Retina (tissue), 1 donor: ENCODE measurements at regions not wholly inside any gene's neighbourhood (a gene's known extent, or its start where the extent isn't known, plus 50 kb on each side); places are given as distances from the start of the nearest gene placed in this dataset.

Experiments
- DNase-seq: peaks from one replicate; pipeline ENCODE4 v3.0.0-alpha.2; 2016

DNA sequence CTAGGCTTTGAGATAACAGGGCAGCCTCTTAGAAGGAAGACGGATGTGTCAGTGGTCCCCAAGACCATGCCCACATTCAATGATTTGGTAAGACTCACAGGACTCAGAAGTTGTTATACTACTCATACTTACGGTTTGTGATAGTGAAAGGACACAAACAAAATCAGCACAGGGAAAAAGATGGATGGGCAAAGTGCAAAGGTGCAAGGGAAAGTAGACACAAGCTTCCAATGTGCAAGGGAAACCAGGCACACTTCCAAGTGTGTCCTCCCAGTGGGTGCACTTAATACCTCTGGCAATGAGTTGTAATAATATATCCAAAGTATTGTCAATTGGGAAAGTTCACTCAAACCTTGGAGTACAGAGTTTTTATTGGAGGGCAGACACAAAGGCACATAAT is 53.8 kb upstream of the VCX start:
- DNase-seq = no peak

DNA sequence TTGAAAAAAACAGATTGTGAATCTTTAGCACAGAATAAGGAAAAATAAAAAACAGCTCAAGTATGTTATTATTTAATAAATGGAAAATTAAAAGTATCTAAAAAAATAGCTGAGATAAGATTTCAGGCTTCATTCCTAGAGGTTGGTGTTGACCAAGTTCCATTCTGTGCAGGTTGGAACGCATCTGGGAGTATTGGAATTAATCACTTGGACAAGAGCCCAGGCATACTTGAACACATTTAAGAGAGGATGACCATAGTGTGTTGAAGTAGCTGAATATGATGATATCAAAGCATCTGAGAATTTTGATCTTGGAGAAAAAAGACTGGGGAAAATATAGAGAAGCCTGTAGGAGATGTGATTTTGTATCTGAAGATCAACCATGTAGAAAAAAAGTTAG is 54.6 kb upstream of the VCX start:
- DNase-seq = no peak

DNA sequence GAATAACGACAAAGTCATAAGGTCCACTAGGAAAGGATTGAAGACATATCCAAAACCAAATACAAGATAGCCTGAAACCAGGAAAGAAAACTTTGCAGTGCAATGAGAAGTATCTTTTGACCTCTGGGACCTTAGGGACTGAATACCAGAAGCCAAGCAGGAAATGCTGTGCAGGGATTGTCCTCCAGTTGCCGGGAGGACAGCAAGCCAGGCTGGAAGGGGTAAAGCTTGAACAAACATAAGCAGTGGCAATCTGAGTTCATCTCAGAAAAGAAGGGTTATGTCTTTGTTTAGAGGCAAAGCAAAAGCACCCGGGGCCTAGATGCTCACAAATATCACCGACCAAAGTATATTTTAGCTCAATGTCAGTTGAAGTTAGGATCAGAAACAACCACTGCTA is 55.3 kb upstream of the VCX start:
- no peak for DNase-seq

DNA sequence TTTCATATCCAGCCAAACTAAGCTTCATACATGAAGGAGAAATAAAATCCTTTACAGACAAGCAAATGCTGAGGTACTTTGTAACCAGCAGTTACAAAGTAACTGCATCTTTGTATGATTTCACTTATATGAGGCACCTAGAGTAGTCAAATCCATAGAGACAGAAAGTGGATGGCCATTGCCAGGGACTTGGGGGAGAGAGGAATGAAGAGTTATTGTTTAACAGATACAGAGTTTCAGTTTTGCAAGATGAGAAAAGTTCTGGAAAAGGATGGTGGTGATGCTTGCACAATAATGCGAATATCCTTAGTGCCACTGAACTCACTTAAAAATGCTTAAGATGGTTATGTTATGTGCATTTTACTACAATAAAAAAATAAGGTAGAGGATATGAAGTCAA is 58.4 kb upstream of the VCX start:
- no peak for DNase-seq

DNA sequence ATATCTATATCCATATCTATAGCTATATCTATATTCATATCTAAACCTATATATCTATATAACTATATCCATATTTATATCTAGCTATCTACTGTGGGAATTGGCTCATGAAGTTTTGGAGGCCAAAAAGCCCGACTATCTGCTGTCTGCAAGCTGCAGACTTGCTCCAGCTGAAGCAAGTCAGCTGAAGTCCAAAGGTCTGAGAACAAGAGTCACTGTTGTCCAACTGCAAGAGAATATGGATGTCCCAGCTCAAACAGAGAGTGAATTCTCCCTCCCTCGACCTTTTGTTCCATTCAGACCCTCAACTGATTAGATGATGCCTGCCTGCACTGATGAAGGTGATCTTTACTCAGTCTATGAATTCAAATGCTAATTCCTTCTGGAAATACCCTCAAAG is 63.3 kb upstream of the VCX start:
- DNase-seq = no peak

DNA sequence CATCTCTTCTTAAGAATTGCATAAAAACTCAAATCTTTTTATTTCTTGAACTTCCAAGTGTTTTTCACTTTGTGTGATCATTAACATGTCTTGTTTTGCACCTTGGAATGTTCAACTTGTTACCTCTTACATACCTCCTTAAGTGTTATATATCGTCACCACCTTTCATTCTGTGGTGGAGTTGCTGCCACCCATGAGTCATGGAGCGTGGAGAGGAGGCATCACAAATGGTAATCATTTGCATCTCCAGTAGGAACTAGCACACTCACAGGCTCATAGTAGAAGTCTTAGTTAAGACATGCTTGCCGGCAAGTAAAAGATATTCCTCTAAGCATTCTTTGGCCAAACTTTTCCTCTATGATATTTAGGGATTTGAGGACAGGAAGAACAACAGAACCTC is 67.0 kb upstream of the VCX start:
- DNase-seq = no peak

DNA sequence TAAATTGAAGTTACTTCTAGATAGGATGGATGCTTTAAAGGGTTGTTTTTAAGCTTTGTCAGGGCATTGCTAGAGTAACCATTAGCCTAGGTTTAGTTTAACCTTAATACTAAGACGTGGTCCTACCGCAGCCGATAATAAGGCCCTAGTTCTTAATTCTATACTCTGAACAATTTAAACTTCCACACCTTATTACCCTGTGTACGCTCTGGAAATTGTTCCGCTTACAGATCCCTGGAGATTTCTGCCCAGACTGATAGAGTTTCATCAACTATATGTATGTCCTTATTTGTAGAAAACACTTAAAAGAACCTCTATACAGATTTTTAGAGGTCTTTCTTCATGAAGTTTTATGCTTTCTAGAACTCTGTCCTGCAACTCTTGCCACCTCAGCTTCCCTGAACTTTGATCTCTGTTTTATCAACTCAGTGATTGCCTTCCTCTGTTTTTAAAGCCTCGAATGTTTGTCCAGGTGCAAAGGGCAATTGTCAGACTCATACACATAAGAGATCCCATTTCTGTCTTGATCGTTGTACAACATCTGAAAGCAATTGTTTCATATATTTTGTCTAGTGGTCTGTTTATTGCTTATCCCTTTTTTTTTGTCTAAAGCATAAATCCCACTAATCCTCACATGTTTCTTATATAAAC is 71.1 kb upstream of the VCX start:
- DNase-seq = no peak

DNA sequence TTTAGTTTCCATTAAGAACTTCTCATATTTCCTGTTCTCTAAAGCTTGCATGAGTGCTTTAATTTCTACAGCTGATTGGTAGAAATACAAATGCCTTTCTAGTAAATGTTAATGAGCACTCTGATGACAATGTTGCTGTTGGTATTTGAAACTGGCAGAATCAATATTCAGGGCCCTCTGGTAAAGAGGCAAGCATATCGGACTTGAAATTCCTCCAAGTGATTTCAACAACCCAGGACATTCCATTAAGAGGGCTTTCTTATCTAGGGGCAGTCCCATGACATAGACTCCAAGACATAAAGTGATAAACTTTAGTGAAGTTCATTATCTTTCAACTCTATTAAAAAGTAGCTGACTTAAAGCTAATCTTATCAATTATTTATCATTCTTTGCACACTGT is 83.1 kb upstream of the VCX start:
- no peak for DNase-seq

DNA sequence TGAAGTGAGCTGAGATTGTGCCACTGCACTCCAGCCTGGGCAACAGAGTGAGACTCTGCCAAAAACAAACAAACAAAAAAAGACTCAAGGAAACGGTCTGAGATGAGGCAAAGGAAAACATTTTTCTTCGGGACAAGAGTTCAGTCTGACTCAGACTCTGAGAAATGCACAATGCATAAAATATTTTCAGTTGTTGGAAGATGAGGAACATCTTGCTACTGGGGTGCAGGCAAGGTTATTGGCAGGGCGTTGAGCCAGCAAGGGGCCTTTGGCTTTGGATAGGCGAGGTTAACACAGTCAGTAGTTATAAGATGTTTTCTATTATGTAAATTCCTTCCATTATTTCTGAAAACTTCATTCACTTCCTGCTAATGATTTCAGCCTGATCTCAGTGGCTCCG is 96.1 kb upstream of the VCX start:
- DNase-seq = no peak

DNA sequence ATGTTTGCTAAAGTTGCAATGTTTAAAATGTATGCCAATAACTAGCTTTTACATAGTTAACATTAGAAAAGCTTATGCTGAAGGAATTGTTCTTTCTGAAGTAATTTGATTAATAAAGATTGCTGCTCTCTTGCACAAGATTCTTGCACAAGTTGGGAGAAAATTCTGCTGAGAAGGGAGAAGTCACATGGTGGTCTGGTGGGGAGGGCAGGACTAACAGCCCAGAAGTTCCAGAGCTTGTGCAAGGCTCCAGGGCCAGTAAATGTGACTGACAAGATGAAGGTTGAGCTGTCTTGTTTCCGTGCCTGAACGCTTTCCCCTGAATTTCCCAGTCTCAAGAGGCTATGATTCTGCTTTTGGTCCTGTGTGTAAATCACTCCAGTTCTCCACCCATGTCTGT is 112.9 kb upstream of the VCX start:
- no peak for DNase-seq

DNA sequence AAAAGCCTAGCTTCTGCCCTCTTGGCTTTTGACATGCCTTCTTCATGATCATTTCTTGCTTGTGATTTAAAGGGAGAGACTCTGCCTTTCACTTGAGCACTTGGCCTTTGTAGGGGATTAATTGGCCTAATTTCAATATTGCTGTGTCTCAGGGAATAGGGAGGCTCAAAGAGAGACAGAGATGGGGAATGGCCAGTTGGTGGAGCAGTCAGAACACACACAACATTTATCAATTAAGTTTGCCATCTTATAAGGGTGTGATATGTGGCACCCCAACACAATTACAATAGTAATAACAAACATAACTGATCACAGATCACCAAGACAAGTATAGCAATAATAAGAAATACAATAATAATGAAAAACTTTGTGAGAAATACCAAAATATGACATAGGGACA is 122.5 kb upstream of the VCX start:
- DNase-seq = no peak

DNA sequence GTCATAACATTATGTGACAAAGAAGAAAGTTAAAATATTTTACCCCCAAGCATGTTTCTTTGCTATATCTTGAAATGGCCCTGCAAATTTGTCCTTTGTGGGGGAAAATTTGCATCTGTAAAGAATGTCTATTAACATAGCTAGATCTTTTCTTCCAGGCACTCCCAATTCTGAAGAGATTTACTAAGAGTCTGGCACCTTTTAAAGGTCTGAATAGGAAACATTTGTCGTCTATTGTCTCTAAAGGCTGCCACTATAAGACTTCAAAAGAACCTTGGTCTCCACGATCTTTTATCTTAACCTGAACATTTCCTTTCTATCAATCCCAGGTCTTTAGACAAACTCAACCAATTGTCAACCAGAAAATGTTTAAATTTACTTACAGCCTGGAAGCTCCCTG is 128.6 kb upstream of the VCX start:
- DNase-seq = no peak

DNA sequence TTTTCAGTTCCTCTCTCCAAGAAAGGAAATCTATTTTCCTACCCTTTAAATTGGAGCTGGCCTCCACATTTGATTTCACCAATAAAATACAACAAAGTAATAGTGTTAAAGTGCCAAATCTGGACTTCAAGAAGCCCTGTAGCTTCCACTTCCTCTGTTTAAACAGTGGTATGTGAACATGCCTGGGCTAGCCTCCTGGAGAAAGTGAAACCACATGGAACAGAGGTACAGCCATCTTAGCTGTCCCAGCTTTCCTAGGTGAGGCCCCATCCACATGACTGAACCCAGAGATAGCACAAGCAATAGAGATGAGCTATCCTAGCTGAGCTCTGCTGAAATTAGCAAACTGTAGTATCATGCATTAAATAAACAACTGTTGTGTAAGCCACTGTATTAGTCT is 131.8 kb upstream of the VCX start:
- no peak for DNase-seq

DNA sequence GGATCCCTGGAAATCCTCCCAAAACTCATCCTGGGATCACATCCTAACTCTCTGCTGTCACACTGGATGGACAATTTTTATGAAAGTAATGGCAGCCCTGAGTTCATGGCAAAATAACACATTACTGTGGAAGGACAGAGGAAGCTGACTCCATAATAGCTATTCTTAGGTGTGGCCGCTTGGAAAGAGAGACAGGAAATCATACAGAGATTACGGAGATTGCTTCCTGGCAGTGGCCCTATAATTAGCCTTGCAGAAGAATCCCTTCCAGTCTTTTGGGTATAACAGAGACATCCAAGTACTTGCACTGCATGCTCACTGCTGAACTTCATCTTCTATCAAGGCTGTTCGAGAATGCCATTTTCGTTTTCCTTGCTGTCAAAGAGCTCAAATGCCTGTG is 133.1 kb upstream of the VCX start:
- no peak for DNase-seq

DNA sequence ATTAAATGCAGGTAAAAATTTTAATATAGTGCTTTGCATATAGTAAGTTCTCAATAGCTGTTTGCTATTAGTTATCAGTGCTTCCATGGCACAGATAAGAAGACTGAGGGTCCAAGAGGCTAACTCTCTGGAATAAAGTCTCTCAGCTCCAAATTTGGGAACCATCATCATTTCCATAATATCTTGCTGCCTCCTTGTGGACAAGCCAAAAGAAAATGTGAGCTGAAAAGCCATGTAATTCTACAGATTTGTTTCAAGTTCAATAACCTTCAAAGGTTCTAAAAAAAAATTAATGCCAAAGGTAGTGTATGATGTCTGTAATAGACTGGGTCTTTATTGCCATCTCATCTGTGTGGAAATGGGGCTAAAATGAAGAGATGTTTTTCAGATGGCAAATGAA is 136.9 kb upstream of the VCX start:
- DNase-seq = no peak

DNA sequence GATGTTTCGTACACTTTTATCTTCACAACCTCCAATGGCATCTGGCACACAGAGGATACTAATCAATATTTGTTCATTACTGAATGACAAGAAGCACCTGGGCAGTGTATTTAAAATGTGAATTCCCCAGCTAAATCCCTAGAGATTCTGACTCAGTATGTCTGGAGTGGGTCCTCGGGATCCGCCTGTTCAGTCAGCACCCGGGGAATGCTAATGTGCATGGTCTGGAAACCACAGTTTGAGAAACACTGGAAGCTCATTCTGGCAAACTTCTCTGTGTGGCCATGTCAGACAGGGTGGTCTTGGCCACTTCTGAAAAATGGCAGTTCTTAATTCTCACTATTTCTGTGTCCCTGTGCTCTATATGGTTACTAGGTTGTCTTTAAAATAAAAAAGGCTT is 138.8 kb upstream of the VCX start:
- no peak for DNase-seq

DNA sequence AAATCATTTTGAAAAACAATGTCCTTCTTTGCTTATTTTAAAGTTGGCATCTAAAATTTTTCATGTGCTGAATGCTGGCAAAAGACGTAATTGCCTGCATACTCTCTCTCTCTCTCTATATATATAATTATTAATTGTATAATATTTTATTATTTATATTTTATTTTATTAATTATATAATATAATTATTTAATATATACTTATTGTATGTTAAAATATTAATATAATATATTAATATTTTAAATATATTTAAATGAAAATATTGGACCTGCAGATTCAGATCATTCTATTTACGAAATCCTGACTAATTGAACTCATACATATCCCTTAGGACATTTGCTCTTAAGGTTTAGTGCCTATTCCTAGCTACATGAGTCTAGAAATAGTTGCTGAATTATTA is 144.7 kb upstream of the VCX start:
- DNase-seq = no peak

DNA sequence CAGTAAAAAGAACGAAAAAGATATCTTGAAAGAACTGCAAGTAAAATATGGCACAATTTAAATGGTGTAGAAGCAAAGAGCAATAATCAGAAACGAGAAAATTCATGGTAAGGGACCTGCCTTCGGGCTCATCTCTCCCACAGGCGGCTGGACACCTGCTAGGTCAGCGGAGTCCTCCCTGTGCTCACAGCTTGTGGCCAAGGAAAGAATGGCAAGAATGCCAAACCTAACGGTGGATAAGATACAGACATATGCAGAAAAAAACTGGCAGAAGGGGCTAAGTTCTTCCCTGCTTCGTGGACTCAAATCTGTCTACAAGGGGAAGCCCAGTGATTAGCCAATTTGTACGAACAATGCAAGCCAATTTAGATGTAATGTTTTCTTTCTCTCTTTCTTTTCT is 152.1 kb upstream of the VCX start:
- DNase-seq = no peak

DNA sequence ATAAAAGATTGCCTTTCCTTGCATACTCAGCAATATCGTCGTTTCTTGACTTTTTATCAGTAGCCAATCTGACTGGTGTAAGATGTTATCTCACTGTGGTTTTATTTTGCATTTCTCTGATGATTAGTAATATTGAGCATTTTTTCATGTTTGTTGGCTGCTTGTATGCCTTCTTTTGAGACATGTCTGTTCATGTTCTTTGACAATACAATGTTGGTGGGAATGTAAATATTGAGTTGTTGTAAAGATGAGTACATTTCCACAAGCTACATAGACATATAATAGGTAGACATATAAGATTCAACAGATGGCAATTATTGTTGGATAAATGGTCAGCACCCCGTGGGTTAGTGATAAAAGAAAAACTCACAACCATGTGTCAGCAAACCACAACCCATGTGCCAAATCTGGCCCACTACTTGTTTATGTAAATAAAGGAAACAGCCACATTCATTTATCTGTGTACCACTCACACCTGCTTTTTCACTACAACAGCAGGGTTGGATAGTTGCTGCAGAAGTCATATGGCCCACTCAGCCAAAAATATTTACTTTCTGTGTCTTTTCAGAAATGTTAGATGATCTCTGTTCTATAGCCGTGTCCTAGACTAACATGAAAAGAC is 153.1 kb upstream of the VCX start:
- no peak for DNase-seq

DNA sequence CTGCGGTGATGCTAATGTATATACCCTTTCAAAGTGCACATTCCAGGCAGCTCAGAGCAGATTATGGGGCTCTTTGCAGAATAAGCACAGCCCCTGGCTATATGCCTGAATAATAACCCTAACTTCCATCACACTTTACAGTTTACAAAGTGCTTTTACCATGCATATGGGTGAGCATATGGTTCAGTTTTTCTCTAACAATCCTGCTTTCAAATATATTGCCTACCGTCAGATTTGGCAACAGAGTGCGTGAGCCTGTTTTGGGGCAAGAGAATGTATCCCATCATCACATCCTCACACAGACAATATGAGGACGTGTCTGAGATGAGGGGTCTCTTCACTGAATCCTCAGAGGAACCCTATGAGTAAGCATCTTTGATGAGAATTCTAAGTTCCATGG is 162.8 kb upstream of the VCX start:
- no peak for DNase-seq

DNA sequence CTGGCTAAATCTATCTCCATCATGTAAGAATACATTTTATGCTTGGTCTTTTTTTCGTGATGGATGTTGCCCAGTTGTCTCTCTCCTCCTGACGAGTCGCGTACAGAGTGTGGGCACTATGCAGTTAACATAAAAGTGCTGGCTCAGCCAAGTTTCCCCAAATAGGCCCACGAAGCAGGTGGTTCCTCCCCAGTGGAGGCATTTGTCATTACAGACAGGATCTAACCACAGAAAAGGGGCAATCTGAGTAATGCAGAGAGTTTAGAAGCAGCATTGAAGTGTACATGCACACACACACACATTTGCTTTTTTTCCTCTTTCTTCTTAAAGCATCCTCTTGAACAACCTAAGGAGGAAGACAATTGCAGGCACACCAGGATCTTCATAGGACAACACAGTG is 188.7 kb upstream of the VCX start:
- no peak for DNase-seq

DNA sequence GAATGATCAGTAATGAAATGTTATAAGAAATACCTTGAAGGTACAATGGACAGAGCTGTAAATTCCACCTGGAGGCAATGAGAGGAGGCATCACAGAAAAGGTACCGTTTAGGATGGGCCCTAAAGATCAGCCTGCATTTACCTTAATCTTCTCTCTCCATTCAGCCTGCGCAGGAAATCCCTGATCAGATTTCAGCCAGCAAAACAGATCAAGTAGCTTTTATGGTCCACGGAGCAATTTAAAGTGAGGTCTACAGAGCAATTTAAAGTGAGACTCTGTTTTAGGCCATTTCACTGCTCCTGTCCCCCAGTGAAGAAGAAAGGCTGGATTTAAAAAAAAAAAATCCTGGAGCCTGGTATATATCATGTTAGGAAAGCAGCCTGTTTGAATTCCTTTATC is 195.1 kb upstream of the VCX start:
- DNase-seq = no peak

DNA sequence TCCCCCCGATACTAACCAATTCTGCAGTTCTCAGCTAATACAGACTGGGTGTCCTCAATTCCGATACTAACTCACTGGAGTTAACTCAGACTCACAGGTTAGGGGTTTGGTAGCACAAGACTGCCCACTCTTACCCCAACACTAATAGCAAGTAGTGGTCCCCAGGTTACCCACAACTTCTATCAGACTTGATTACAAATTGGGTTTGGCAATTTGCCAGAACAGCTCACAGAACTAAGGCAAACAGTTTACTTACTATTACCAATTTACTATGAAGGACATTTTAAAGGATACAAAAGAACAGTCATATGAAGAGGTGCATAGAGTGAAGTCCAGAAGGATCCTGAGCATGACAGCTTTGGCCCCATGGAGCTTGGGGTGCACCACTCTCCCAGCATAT is 201.8 kb upstream of the VCX start:
- no peak for DNase-seq

DNA sequence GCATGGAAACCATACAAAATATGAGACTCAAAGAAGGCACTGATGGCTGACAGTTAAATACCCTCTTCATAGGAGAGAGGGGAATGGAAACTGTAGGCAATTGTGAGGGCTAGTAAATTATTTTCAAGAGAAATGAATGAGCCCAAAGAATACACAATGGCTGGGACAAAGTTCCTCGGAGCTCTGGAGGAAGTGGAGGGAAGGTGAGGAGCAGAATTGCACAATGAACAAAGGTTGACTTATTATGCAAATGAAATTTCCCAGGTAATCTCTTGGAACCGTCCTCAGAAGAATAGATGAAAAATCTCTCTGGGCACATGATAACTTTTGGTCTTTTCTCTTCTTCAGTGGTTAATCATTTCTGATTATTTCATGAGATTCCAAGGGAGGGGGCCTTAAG is 202.6 kb upstream of the VCX start:
- no peak for DNase-seq

DNA sequence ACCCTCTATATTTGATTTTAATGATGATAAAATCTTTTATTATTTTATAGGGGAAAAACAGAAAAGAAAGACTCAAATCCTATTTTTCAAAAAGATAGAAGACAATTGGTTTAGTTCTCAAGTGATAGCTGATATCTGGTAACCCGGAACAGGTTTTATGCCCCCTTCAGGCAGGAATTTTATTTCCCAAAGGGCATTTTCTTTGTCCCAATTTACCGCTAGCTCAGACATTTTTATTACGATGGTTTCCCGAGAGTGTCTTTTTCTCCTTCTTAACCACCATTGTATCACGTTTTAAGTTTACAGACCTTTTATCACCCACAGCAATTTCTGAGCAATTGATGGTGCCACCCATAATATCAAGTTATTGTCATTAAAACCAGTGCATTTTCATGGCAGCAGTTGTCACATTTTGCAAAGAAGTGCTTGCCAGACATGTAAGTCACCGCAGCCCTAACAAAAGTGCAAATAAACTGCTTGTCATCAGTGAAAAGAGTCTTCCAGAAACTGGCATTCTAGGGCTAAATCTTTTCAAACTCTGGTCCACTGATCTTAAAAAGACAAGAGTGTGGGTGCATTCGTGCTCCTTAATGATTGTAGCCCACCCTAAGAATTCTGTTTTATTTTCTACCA is 204.8 kb upstream of the VCX start:
- no peak for DNase-seq
